ENCODE measurements at regions not wholly inside any gene's neighbourhood (a gene's known extent, or its start where the extent isn't known, plus 50 kb on each side); places are given as distances from the start of the nearest gene placed in this dataset.

- FAIRE-seq: no peak
- no peak overlapping the region for H3K4me3 ChIP-seq
Observed at GRCh38 chr9:28319981-28320380, 746.7 kb upstream of the C9orf72 start.

DNA sequence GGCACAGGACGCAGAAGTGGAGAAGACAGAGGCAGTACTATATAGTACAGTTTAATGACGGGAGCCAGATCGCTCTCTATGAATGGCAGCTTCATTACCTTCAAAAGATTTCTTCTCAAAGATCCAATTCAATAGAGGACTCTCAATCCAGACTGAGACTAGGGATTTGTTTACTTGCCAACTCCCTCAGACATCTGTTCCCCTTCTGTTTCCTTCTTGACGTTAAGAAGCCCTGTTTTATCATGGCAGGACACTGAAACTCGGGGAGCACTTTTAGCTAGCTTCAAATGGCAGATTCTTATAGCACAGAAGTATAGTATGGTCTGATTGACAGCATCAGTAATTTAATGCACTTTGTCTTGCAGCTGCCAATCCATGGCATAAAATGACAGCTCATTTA is 747.3 kb upstream of the C9orf72 start:
- no TSS peak for BruUV-seq (replicated peaks)
- Histone ChIP-seq H3K4me1 (replicated peaks in 1 of 2; ENCODE audit: control insufficient read depth in 2 of 2, insufficient read depth in 2 of 2, low read length in 2 of 2) (no peaks in the 10 kb centered on the region), H3K4me3 (no peak overlapping the region), H4K20me1 (replicated peaks; ENCODE audit: control insufficient read depth, insufficient read depth, low read length) (no peaks in the 10 kb centered on the region), H3K9me3 (replicated peaks; ENCODE audit: control insufficient read depth, insufficient read depth, low read depth, low read length) (no peaks in the 10 kb centered on the region), H3K4me2 (ENCODE audit: insufficient read depth, low read length) (no peak overlapping the region), H2AFZ (ENCODE audit: low read depth, low read length) (no peak overlapping the region), H3K9ac (ENCODE audit: insufficient read depth in 1 of 2, low read depth in 2 of 2, low read length in 2 of 2) (no peak overlapping the region), H3K27me3 (ENCODE audit: control insufficient read depth in 2 of 2, insufficient read depth in 2 of 2, low read length in 2 of 2) (no peaks in the 10 kb centered on the region), H3K79me2 (ENCODE audit: control insufficient read depth, insufficient read depth, low read length) (no peaks in the 10 kb centered on the region), H3K9me1 (ENCODE audit: control insufficient read depth, insufficient read depth, low read length) (no peaks in the 10 kb centered on the region), H3K36me3 (ENCODE audit: control insufficient read depth, insufficient read depth, low read length) (no peaks in the 10 kb centered on the region), H3K27ac (ENCODE audit: extremely low read depth, low read depth, low read length) (no peak overlapping the region)
- no peak for FAIRE-seq
- CTCF ChIA-PET (ENCODE audit: low intra/inter-chr PET ratio): no interaction called here
- in situ Hi-C loops (cut with MboI): no loop called here
- intact Hi-C loops (cut with micrococcal nuclease): no loop called here
- no peak for ATAC-seq
- WGBS (ENCODE audit: insufficient coverage, low coverage, missing lambda C conversion rate): 0% methylated on average over 4 of the region's 5 CpGs
- DNase-seq (ENCODE audit: extremely low read depth in 1 of 4, low spot score in 3 of 4): no peak
- POLR2A ChIA-PET: no interaction called here
- TF ChIP-seq SNRNP70 (optimal IDR thresholded peaks at IDR 0.05; ENCODE audit: low read depth, low read length) (no peak), ETS1 (conservative IDR thresholded peaks at IDR 0.05; ENCODE audit: control insufficient read depth, low read depth, low read length) (no peak), ILK (tag; IDR thresholded peaks at IDR 0.05; ENCODE audit: borderline replicate concordance, low read depth) (no peak), ZNF584 (CRISPR knock-in tag; IDR thresholded peaks at IDR 0.05; ENCODE audit: low read depth) (no peak), DPF2 (IDR thresholded peaks at IDR 0.05) (no peak)
- TF ChIP-seq, protein P1, sequence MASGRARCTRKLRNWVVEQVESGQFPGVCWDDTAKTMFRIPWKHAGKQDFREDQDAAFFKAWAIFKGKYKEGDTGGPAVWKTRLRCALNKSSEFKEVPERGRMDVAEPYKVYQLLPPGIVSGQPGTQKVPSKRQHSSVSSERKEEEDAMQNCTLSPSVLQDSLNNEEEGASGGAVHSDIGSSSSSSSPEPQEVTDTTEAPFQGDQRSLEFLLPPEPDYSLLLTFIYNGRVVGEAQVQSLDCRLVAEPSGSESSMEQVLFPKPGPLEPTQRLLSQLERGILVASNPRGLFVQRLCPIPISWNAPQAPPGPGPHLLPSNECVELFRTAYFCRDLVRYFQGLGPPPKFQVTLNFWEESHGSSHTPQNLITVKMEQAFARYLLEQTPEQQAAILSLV (tag; IDR thresholded peaks at IDR 0.05): no peak

More at GRCh38 chr9:28319981-28320380, 746.7 kb upstream of the C9orf72 start:
- intact Hi-C loops (cut with micrococcal nuclease) (no loop called here), in situ Hi-C loops (cut with MboI) (no loop called here)
- Histone ChIP-seq H3K27ac (ENCODE audit: extremely low read depth, low read depth, low read length) (no peak overlapping the region), H3K4me1 (replicated peaks in 1 of 2; ENCODE audit: control insufficient read depth in 2 of 2, insufficient read depth in 2 of 2, low read length in 2 of 2) (no peaks in the 10 kb centered on the region), H3K9me1 (ENCODE audit: control insufficient read depth, insufficient read depth, low read length) (no peaks in the 10 kb centered on the region), H3K27me3 (ENCODE audit: control insufficient read depth in 2 of 2, insufficient read depth in 2 of 2, low read length in 2 of 2) (no peaks in the 10 kb centered on the region), H3K9ac (ENCODE audit: insufficient read depth in 1 of 2, low read depth in 2 of 2, low read length in 2 of 2) (no peak overlapping the region), H4K20me1 (replicated peaks; ENCODE audit: control insufficient read depth, insufficient read depth, low read length) (no peaks in the 10 kb centered on the region), H3K4me2 (ENCODE audit: insufficient read depth, low read length) (no peak overlapping the region), H3K9me3 (replicated peaks; ENCODE audit: control insufficient read depth, insufficient read depth, low read depth, low read length) (no peaks in the 10 kb centered on the region), H2AFZ (ENCODE audit: low read depth, low read length) (no peak overlapping the region), H3K79me2 (ENCODE audit: control insufficient read depth, insufficient read depth, low read length) (no peaks in the 10 kb centered on the region), H3K36me3 (ENCODE audit: control insufficient read depth, insufficient read depth, low read length) (no peaks in the 10 kb centered on the region)
- CTCF ChIA-PET (ENCODE audit: low intra/inter-chr PET ratio): no interaction called here
- 0% methylated on average over 1 of the region's 2 CpGs for WGBS (ENCODE audit: insufficient coverage, low coverage, missing lambda C conversion rate)
- no peak for TF ChIP-seq NR2C2 (CRISPR knock-in tag; IDR thresholded peaks at IDR 0.05)
- TF ChIP-seq NR2C2 (tag; IDR thresholded peaks at IDR 0.05): no peak
- no peak for TF ChIP-seq ZNF57 (CRISPR knock-in tag; IDR thresholded peaks at IDR 0.05)
- TF ChIP-seq POLR2A (conservative IDR thresholded peaks at IDR 0.05): no peak
- no peak for TF ChIP-seq ZNF354B (CRISPR knock-in tag; IDR thresholded peaks at IDR 0.05)
- TF ChIP-seq ILF3 (IDR thresholded peaks at IDR 0.05; ENCODE audit: borderline replicate concordance): no peak
- TF ChIP-seq, protein P2, sequence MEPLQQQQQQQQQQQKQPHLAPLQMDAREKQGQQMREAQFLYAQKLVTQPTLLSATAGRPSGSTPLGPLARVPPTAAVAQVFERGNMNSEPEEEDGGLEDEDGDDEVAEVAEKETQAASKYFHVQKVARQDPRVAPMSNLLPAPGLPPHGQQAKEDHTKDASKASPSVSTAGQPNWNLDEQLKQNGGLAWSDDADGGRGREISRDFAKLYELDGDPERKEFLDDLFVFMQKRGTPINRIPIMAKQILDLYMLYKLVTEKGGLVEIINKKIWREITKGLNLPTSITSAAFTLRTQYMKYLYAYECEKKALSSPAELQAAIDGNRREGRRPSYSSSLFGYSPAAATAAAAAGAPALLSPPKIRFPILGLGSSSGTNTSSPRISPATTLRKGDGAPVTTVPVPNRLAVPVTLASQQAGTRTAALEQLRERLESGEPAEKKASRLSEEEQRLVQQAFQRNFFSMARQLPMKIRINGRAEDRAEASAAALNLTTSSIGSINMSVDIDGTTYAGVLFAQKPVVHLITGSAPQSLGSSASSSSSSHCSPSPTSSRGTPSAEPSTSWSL (CRISPR knock-in tag; IDR thresholded peaks at IDR 0.05; ENCODE audit: borderline replicate concordance): no peak
- no TSS peak for BruUV-seq (replicated peaks)
- POLR2A ChIA-PET: no interaction called here
- ATAC-seq (no peak), DNase-seq (ENCODE audit: extremely low read depth in 1 of 4, low spot score in 3 of 4) (no peak)

Measured in K562 (cell line).